CD14-positive monocyte (primary cell): ENCODE measurements at regions not wholly inside any gene's neighbourhood (a gene's known extent, or its start where the extent isn't known, plus 50 kb on each side); places are given as distances from the start of the nearest gene placed in this dataset.

Source experiments
- DNase-seq, 3 donors: peaks; one replicate each; pipeline ENCODE4 v3.0.0-alpha.2; 2011 to 2022
- H2AFZ ChIP-seq: 2 replicates; pipeline ENCODE4 v1.6.0; 2012; ENCODE audit warnings: mild to moderate bottlenecking, low read depth, low read length, inconsistent platforms; ENCODE audit not compliant: insufficient read depth, poor library complexity, severe bottlenecking
- H3K27ac ChIP-seq, 2 donors: 1 replicate in 1 of 2; 2 replicates in 1 of 2; pipeline ENCODE4 v1.5.1; 2012 to 2013; ENCODE audit warnings: low read length in 2 of 2, control low read depth in 1 of 2, inconsistent platforms in 1 of 2, low read depth in 1 of 2, mild to moderate bottlenecking in 1 of 2
- H3K27me3 ChIP-seq, 2 donors: one replicate each; pipeline versions ENCODE4 v1.6.0 to v1.6.1; 2011 to 2013; ENCODE audit warnings: low read length in 2 of 2; ENCODE audit not compliant: control insufficient read depth in 2 of 2, insufficient read depth in 2 of 2
- H3K36me3 ChIP-seq, 2 donors: replicated peaks in 1 of 2; 1 replicate in 1 of 2; 2 replicates in 1 of 2; pipeline versions ENCODE4 v1.5.1 to v1.6.1; 2012 to 2013; ENCODE audit warnings: low read length in 2 of 2, control low read depth in 1 of 2, inconsistent platforms in 1 of 2, mild to moderate bottlenecking in 1 of 2; ENCODE audit not compliant: insufficient read depth in 2 of 2, control insufficient read depth in 1 of 2
- H3K4me1 ChIP-seq, 2 donors: 1 replicate in 1 of 2; 2 replicates in 1 of 2; pipeline versions ENCODE4 v1.5.1 to v1.6.1; 2012 to 2013; ENCODE audit warnings: low read length in 2 of 2, control low read depth in 1 of 2, inconsistent platforms in 1 of 2, mild to moderate bottlenecking in 1 of 2, moderate library complexity in 1 of 2; ENCODE audit not compliant: insufficient read depth in 2 of 2, control insufficient read depth in 1 of 2
- H3K4me2 ChIP-seq: replicated peaks from 2 replicates; pipeline ENCODE3; 2012; ENCODE audit warnings: low read length, moderate library complexity, mild to moderate bottlenecking; ENCODE audit not compliant: poor library complexity, severe bottlenecking; ENCODE audit errors: extremely low read depth
- H3K4me3 ChIP-seq, 3 experiments: fragments of 200-600 bp in 1 of 3; sonication (generic) in 1 of 3; replicated peaks in 1 of 3; 1 replicate in 2 of 3; 2 replicates in 1 of 3; pipeline ENCODE4 v1.5.1; 2011 to 2013; ENCODE audit warnings: low read length in 3 of 3, mild to moderate bottlenecking in 3 of 3, control low read depth in 2 of 3, low read depth in 2 of 3, inconsistent platforms in 1 of 3, moderate library complexity in 1 of 3
- H3K79me2 ChIP-seq: 2 replicates; pipeline ENCODE4 v1.6.0; 2012; ENCODE audit warnings: mild to moderate bottlenecking, control low read depth, inconsistent platforms, low read length, moderate library complexity; ENCODE audit not compliant: insufficient read depth
- H3K9ac ChIP-seq: 2 replicates; pipeline ENCODE4 v1.6.0; 2017; ENCODE audit warnings: low read length, mild to moderate bottlenecking; ENCODE audit not compliant: insufficient read depth, poor library complexity, severe bottlenecking
- H3K9me3 ChIP-seq, 2 donors: replicated peaks in 1 of 2; 1 replicate in 1 of 2; 2 replicates in 1 of 2; pipeline versions ENCODE4 v1.5.1 to v1.6.1; 2012 to 2013; ENCODE audit warnings: low read length in 2 of 2, control low read depth in 1 of 2; ENCODE audit not compliant: control insufficient read depth in 1 of 2, insufficient read depth in 1 of 2
- H4K20me1 ChIP-seq: 2 replicates; pipeline ENCODE4 v1.6.0; 2012; ENCODE audit warnings: mild to moderate bottlenecking, low read length, control low read depth, moderate library complexity; ENCODE audit not compliant: insufficient read depth
- H3K27ac Mint-ChIP-seq, 7 donors: one replicate each; pipeline ENCODE4 v1.8.0; 2020; ENCODE audit warnings: mild to moderate bottlenecking in 7 of 7, mixed read lengths in 7 of 7, moderate library complexity in 6 of 7, inconsistent platforms in 2 of 7
- H3K27me3 Mint-ChIP-seq, 3 donors: one replicate each; pipeline ENCODE4 v1.8.0; 2021 to 2022; ENCODE audit warnings: low read depth in 3 of 3, mild to moderate bottlenecking in 3 of 3, mixed read lengths in 3 of 3, moderate library complexity in 3 of 3, inconsistent platforms in 1 of 3
- H3K36me3 Mint-ChIP-seq, 2 donors: one replicate each; pipeline ENCODE4 v1.8.0; 2020; ENCODE audit warnings: mixed read lengths in 2 of 2, inconsistent platforms in 1 of 2, mild to moderate bottlenecking in 1 of 2
- H3K4me1 Mint-ChIP-seq: one replicate; pipeline ENCODE4 v1.8.0; 2020; ENCODE audit warnings: mild to moderate bottlenecking, mixed read lengths
- H3K4me3 Mint-ChIP-seq, 2 donors: one replicate each; pipeline ENCODE4 v1.8.0; 2020; ENCODE audit warnings: mild to moderate bottlenecking in 2 of 2, mixed read lengths in 2 of 2, moderate library complexity in 1 of 2
- H3K9me3 Mint-ChIP-seq, 7 donors: one replicate each; pipeline ENCODE4 v1.8.0; 2020 to 2022; ENCODE audit warnings: mixed read lengths in 7 of 7, mild to moderate bottlenecking in 6 of 7, moderate library complexity in 6 of 7, inconsistent platforms in 2 of 7
- WGBS: methylation state at CpG from one replicate; pipeline ENCODE4 v1.1.5; 2013; ENCODE audit warnings: missing lambda C conversion rate; ENCODE audit not compliant: insufficient coverage; 5-methylcytosine and 5-hydroxymethylcytosine counted together
- intact Hi-C, 2 donors: fragments of 100-400 bp; cut with micrococcal nuclease; formaldehyde crosslinking; loops; one replicate each; pipeline versions ENCODE4 v1.15.0 to v1.15.1; 2023
- TF ChIP-seq, protein P1 (sequence below): fragments of 200-600 bp; IDR thresholded peaks from one replicate; pipeline ENCODE4 v1.8.0; 2022; ENCODE audit warnings: antibody characterized with exemption, mild to moderate bottlenecking

DNA sequence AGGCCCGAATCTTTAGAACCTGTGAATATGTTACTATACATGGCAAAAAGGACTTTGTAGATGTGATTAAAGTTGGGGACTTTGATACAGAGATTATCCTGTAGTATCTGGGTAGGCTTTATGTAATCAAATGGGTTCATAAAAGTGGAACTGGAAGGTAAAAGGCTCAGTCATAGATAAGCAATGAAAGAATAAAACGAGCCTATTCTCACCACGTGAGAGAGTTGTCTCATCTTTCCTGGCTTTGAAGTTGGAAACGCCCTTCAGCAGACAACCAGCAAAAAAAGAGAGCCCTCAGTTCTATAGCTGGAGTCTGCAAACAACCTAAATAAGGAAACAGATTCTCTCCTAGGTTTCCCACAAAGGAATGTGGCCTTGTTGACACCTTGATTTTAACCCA is 805.8 kb upstream of the DIAPH2 start:
- H4K20me1 ChIP-seq = no peaks in the 10 kb centered on the region
- Mint-ChIP-seq H3K36me3 (no peaks in the 10 kb centered on the region), H3K27me3 (peaks cover 0 to 1% (median 0%) of the 10 kb centered on the region in 3 donors), H3K4me3 (no peak overlapping the region), H3K9me3 (peaks cover 0 to 5% (median 2%) of the 10 kb centered on the region in 7 donors), H3K27ac (no peak overlapping the region), H3K4me1 (no peaks in the 10 kb centered on the region)
- intact Hi-C loops = no loop called here
- no peak for DNase-seq
- H3K4me3 ChIP-seq = no peak overlapping the region
- H3K79me2 ChIP-seq = no peaks in the 10 kb centered on the region
- H3K27ac ChIP-seq = no peak overlapping the region
- H3K4me2 ChIP-seq = no peak overlapping the region
- H3K27me3 ChIP-seq = no peaks in the 10 kb centered on the region
- H3K4me1 ChIP-seq = no peaks in the 10 kb centered on the region
- H3K9ac ChIP-seq = no peak overlapping the region
- TF ChIP-seq, protein P1, sequence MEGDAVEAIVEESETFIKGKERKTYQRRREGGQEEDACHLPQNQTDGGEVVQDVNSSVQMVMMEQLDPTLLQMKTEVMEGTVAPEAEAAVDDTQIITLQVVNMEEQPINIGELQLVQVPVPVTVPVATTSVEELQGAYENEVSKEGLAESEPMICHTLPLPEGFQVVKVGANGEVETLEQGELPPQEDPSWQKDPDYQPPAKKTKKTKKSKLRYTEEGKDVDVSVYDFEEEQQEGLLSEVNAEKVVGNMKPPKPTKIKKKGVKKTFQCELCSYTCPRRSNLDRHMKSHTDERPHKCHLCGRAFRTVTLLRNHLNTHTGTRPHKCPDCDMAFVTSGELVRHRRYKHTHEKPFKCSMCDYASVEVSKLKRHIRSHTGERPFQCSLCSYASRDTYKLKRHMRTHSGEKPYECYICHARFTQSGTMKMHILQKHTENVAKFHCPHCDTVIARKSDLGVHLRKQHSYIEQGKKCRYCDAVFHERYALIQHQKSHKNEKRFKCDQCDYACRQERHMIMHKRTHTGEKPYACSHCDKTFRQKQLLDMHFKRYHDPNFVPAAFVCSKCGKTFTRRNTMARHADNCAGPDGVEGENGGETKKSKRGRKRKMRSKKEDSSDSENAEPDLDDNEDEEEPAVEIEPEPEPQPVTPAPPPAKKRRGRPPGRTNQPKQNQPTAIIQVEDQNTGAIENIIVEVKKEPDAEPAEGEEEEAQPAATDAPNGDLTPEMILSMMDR = no peak
- no peak overlapping the region for H2AFZ ChIP-seq
- H3K9me3 ChIP-seq = no peaks in the 10 kb centered on the region
- WGBS = 80% methylated on average over 1 of the region's 4 CpGs
- no peaks in the 10 kb centered on the region for H3K36me3 ChIP-seq

DNA sequence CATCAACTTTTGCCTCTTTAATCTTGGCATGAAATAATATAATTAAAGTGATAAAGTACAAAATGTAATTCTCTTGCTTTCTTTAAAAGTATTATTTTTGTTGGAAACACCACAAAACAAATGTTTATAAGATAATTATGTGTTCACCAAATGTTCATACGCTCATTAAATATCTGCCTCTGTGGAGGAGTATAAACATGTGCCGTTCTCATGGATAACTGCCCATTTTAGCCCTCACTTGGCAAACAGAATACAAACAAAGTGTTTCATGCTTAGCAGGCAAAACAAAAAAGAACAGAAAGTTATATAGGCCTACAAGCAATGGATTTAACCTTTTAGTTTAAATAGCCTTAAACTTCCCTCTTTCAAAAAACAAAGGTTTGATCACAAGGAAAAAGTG is 800.5 kb upstream of the DIAPH2 start:
- Mint-ChIP-seq H3K36me3 (no peaks in the 10 kb centered on the region), H3K27ac (no peak overlapping the region), H3K4me1 (no peaks in the 10 kb centered on the region), H3K4me3 (no peak overlapping the region), H3K27me3 (no peaks in the 10 kb centered on the region), H3K9me3 (peaks cover 0 to 2% (median 0%) of the 10 kb centered on the region in 7 donors)
- TF ChIP-seq, protein P1 = no peak
- Histone ChIP-seq H3K4me2 (no peak overlapping the region), H4K20me1 (no peaks in the 10 kb centered on the region), H3K27ac (no peak overlapping the region), H3K9me3 (no peaks in the 10 kb centered on the region), H3K4me1 (no peaks in the 10 kb centered on the region), H3K79me2 (no peaks in the 10 kb centered on the region), H3K27me3 (no peaks in the 10 kb centered on the region), H2AFZ (no peak overlapping the region), H3K36me3 (no peaks in the 10 kb centered on the region), H3K4me3 (no peak overlapping the region), H3K9ac (no peak overlapping the region)
- WGBS = no CpG with 5 or more reads among the region's 2 CpGs
- no peak for DNase-seq
- intact Hi-C loops = no loop called here
